HG02852 (cell line): ENCODE measurements at regions not wholly inside any gene's neighbourhood (a gene's known extent, or its start where the extent isn't known, plus 50 kb on each side); places are given as distances from the start of the nearest gene placed in this dataset.
"Not testable (repeated sequence)": the region's sequence is repeated elsewhere in the genome, so short reads cannot be mapped to it uniquely, and the experiment has no call there.

Source experiments
- ATAC-seq: cut with Tn5 transposase; IDR thresholded peaks from one replicate; pipeline ENCODE4 v1.9.1; 2021; ENCODE audit warnings: mild to moderate bottlenecking, moderate library complexity; ENCODE audit not compliant: unreplicated experiment

DNA sequence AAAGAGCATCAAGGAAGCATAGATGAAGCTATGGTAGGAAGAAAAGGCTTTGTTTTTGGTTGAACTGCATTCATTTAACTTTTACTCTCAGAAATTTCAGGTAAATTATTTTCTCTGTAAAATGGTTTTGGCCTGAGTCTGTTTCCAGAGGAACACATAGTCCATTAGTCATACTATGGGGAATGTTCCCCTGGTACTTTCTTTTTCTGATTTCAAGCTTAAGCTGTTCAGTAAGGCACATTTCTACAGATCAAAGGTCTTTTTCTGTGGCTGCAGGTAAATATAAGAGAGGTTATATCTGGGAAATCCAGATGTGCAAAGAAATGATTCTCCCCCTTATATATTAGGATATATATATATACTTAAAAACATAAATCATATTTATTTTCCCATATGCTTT lies 1744.4 kb upstream of the ADGRL3 start:
- ATAC-seq = no peak

DNA sequence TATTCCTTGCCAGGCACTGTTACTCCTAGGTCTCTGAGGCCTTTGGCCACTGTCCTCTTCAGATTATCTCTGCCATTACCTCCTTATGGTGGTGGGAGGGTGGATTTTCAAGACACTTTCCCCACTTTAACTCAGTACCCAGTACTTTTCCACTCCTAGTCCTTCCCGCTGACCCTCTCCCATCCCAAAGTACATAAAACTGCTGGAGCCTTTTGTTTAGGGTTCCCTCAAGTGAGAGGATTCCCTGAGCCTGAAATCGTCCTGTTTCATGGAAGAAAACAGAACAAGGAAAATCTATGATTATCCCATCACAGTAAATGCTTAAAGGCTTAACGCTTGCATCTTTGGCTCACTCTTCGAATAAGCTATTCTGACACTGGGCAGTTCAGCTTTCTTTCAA lies 1742.5 kb upstream of the ADGRL3 start:
- no peak for ATAC-seq

DNA sequence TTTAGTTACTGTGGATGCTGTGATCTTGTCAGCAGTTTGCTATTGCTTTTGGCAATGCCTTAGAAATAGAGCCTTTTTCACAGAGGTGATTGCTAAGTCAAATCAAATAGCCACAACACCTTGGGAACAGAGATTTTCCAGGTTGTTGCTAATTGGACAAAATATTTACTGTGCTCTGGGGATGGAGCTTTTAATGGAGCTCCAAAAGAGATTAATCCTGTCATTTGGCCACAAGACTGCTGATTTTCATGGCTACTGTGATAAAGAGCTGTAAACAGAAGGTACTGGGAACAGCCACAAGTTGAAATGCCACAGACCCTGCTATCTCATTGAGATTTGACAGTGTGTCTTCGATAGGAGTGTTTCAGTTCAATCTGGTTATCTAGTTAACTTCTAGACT lies 1715.2 kb upstream of the ADGRL3 start:
- ATAC-seq = no peak

DNA sequence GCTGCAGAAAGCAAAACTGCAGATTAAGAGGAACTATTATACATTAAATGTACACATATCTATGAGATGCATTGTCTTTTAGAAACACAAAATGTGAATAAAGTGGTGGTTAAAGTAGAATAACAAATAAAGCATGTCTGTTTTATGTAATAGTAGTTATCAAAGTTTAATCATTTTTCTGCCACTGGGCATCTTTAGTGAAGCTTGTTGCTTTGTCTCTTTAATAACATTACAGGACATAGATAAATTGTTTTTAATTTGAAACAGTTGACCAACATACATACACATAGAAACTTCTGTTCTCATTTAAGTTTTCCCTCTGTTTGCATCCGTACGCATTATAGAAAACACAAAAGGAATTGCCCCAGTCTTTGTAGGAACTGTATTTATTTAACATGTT lies 1700.0 kb upstream of the ADGRL3 start:
- no peak for ATAC-seq

DNA sequence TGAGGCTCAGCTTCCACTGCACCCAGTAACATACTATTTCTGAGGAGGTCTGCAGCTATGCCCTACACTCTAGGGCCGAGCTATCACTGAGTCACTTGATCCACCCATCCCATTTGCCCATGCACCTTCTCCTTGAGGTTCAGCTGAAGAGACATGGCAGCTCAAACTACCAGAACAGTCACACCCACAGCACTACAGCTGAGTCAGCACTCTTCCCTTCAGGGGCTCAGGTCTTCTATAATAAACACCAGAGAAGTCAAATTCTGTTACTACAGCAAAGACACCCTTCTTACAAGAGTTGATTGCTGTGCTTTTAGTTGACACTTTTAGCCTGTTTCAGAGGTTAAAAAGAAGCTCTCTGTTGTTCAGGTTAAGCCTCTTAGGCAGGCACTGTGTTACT lies 1696.4 kb upstream of the ADGRL3 start:
- no peak for ATAC-seq

DNA sequence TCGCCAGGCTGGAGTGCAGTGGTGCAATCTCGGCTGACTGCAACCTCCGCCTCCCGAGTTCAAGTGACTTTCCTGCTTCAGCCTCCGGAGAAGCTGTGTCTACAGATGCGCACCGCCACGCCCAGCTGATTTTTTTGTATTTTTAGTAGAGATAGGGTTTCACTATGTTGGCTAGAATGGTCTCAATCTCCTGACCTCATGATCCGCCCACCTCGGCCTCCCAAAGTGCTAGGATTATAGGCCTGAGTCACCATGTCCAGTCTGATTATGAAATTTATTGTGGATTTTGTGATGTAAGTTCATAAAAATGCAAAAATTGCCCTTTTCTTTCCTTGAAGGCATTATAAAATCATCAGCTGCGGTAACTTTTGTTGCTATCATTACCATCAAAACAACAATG lies 1688.3 kb upstream of the ADGRL3 start:
- ATAC-seq = not testable (repeated sequence)

DNA sequence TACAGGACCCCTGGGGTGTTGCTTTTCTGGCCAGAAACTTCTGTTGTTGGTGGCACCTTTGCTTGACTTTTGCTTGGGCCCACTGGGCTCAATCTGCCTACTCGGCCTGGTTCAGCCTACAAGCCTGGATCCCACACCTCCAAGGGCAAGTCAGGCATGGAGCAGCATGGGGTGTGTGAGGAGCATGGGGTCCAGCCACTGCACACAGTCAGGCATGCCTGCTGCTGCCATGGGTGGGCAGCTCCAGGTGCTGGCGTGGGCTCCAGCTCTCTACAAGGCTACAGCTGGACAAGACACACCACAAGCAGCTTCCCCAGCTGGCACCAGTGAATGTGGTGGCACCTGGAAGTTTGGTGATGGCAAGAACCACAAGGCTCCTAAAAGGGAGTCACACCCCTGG lies 1683.1 kb upstream of the ADGRL3 start:
- ATAC-seq = no peak

DNA sequence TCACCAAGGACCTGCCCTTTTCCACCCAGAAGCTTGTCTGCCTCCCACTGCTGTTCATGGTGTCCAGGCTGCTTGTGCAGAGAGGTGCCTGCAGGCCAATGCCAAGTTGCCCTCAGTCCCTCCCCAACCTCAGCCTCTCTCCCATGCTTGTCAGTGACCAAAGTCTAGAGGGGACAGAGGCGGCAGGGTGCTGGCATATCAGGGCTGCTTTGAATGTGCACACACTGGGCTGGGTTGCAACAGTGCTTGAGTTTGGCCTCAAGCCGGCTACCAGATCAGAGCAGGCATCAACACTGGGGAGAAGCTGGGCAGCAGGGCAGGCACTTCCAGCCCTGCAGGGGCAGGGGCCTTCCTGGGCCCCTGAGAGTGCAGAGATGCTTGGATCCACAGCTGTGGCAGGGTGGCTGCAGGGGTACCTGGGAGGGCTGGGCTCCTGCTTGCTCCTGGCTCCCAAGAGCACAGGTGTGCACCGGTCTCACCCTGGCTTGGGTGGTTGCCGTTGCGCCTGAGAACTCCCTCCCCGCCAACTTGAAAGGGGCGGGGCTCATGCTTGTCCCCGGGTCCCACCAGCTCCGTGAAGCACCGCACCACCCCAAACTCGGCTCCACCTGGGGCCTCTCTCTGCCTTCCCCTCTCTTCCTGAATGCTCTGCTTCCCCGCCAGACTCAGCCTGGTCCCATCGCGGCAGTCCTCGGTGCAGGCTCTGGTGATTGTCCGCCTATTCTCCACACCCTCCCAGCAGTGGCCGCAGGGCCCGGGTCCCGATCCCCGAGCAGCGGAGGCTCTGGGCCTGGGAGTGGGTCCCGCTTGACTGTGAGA lies 1681.9 kb upstream of the ADGRL3 start:
- ATAC-seq = no peak

DNA sequence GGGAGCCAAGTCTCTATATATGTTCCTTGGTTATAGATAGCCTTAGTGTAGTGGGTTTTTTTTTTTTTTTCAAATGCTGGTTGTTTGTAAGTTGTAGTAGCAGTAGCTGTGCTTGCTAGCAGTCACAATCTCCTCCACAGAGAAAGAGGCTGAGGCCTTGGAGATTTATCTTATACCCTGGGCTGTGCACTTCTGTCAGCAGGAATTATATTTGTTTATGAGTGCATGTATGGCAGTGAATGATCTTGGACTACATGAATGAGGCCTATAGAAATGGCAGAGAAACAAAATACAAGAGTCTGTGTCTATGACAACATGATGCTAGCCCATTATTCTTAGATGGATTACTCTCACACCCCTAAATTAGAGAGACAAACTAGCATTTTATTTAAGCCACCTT lies 1674.2 kb upstream of the ADGRL3 start:
- no peak for ATAC-seq

DNA sequence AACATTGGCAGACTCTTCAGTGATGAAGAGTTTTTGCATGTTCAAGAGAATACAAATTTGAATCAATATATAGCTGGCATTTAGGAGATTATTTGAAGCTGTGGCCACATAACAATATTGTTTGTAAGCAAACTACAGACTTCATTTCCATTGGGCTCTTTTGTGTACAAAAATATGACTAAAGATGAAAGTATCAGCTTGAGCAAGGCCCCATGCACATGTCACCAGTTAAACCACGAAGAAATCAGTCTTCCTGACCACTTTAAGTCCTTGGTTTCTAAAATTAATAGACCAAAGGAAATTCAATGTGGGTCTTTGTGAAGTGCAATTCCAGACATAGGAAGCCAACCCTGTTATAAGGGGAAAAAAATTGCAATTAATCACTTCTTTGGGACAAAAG lies 1664.6 kb upstream of the ADGRL3 start:
- ATAC-seq = no peak

DNA sequence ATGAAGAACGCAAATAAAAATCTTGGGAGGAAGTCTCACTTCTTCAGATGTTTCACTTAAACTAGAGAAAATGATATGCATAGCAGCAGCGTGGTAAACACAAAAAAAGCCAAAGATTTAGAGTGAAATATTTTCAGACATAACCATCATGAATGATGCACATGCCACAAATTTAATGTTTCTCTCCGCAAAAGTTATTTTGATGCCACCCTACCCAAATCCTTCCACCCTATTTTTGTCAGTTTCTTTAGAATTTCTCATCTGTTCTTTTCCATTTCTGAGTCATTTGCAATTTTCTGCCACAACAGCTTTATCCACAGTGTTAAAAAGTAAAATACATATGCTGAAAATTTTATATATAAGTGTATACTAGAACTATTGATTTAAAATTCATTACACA lies 1663.7 kb upstream of the ADGRL3 start:
- ATAC-seq = no peak

DNA sequence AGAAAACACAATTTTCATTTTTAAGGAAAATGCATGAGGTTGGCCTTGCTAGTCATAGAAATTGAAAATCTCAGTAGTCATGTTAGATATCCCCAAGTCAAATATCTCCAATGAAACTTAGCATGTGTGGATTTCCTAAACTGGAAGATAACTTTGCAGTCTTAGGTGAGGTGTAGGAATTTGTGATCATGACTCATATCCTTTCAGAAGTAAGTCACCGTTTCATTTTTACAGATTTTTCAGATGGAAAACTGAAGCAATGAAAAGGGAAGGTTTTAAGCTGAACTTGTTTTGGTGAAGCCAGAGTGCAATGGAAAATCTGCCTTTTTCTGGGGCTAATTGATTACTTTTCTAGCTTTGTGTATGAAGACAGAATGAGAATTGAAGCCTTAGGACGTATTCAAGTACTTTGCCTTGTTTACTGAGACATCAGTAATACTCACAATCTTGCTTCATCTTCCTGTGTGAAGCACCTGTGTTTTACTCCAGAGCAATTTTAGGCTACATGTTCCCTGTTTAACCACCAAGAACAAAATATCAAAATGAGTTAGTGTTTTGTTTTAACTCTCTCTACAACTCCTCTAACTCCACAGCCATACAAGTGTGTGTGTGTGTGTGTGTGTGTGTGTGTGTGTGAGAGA lies 1662.8 kb upstream of the ADGRL3 start:
- no peak for ATAC-seq

DNA sequence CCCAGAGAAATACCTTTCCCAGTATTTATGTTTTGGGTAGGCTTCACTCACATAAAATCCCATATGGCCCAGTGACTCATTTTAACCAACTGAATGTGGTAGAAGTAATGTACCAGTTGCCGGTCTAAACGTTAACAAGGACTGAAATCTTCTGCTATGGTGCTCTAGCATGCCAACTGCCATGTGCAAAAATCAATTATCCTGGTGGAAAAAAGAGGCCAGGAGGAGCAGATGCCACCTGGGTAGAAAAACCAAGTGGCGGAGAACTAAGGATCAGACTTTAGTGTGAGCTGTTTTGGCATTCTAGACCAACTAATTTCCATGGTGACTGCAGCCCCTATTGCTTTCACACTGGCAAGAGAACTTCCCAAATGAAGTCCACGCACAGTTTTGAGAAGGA lies 1660.7 kb upstream of the ADGRL3 start:
- no peak for ATAC-seq

DNA sequence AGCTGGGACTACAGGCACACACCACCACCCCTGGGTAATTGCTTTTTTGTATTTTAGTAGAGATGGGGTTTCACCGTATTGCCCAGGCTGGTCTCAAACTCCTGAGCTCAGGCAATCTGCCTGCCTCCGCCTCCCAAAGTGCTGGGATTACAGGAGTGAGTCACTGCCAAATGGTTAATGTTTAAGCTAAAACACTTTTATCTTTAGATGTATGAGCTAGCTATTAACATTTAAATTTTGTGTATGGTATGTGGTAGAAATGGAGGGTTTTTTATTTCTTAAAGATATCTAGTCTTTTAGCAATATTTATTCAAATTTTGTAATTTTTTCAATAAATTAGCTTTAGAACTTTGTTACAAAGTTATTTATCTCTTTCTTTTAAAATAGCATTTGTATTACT lies 1659.8 kb upstream of the ADGRL3 start:
- ATAC-seq = no peak

DNA sequence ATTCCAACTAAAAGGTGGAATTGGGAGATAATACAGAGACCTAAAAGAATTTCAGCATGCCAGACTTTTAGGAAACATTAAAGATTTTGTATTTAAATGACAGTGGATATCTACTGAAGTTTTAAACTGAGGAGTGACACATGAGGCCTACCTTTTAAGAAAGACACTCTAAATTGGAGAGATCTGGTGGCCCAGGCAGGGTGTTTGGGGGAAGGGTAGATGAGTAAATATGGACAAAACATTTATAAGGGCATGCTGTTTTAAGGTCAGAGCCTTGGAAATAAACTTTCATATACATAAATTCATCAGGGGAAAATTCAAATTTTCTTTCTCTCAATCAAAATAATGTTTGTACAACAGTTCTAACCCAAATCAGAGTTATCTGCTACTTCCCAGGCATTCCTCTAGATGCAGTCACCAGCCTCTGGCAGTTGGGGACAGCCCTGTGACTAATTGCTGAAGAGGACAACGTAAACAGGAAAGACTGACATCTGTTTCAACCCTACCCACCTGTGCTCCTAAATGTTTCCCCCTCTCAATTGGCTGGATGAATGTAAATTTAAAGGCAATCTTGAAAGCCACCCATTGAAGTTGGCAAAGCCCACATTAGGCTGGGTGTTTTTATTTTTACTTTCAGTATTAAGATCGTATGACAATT lies 1646.9 kb upstream of the ADGRL3 start:
- peak; percentile 91 for ATAC-seq

DNA sequence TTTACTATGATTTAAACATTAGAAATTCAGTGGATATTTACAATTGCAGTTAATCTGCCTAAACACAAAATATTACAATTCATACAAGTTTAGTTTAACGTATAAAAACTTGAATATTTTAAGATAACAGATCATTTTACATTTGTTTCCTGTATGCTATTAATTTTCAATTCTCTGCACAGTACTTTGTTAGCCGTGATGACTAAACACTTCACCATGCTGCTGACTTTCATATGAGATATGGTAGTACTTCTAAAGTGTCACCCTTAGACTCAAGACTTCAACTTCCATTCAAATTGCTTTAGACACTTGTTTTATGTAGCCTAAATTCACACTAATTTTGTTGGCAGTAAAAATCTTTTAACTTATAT lies 1646.4 kb upstream of the ADGRL3 start:
- peak; percentile 65 for ATAC-seq

DNA sequence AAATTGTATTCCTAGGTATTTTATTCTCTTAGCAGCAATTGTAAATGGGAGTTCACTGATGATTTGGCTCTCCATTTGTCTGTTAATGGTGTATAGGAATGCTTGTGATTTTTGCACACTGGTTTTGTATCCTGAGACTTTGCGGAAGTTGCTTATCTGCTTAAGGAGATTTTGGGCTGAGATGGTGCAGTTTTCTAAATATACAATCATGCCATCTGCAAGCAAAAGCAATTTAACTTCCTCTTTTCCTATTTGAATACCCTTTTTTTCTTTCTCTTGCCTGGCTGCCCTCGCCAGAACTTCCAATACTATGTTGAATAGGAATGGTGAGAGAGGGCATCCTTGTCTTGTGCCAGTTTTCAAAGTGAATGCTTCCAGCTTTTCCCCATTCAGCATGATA lies 1643.9 kb upstream of the ADGRL3 start:
- not testable (repeated sequence) for ATAC-seq

DNA sequence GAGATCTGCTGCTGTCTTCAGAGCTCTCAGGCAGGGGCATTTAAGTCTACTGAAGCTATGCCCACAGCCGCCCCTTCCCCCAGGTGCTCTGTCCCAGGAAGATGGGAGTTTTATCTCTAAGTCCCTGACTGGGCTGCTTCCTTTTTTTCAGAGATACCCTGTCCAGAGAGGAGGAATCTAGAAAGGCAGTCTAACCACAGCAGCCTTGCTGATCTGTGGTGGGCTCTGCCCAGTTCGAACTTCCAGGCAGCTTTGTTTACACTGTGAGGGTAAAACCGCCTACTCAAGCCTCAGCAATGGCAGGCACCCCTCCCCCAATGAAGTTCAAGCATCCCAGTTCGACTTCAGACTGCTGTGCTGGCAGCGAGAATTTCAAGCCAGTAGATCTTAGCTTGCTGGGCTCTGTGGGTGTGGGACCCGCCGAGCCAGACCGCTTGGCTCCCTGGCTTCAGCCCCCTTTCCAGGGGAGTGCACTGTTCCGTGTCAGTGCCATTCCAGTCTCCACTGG lies 1639.9 kb upstream of the ADGRL3 start:
- not testable (repeated sequence) for ATAC-seq

DNA sequence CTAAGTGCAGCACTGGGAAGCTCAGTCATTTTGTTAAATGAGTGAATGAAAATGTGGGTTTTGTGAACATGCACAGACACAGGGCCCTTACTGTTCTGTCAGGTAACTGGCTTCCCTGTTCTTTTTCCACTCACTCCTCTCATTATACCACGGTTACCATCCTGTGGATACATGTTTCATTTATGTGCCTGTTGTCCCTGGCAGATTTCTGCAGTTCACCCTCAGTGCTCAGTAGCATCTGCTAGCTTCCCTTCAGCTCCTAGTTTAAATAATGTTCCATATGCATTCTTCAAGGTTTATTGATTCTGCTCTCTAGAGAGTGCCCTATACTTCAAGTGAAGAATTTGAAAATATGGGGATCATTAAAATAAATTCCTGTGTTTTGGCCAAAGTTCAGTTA lies 1634.3 kb upstream of the ADGRL3 start:
- no peak for ATAC-seq

DNA sequence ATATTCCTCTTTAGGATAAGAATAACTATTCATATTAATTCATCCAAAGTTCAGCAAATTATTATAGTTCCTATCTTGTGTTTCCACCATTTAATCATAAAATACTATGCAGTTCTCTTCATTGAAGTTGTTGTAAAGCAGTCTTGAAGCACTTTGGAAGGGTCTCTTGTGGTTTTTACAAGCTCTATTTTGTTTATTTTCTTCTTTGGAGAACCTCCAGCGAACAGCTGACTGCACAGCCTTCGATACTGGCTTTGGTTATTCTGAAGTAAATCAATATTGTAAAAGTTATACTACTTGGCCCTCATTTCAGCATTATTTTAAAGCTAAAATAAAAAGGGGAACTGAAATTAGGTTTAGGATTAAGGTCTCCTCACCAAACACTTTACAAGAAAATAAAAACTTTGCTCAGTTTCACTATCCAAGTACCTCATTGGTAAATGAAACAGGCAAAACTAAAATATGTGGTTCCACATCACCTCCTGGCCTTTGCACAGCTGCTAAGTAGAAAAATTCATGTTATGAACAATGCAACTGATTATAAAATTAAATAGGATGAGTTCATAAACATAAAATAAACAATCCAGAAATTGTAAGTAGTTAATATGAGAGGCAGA lies 1629.2 kb upstream of the ADGRL3 start:
- ATAC-seq = peak; percentile 95

DNA sequence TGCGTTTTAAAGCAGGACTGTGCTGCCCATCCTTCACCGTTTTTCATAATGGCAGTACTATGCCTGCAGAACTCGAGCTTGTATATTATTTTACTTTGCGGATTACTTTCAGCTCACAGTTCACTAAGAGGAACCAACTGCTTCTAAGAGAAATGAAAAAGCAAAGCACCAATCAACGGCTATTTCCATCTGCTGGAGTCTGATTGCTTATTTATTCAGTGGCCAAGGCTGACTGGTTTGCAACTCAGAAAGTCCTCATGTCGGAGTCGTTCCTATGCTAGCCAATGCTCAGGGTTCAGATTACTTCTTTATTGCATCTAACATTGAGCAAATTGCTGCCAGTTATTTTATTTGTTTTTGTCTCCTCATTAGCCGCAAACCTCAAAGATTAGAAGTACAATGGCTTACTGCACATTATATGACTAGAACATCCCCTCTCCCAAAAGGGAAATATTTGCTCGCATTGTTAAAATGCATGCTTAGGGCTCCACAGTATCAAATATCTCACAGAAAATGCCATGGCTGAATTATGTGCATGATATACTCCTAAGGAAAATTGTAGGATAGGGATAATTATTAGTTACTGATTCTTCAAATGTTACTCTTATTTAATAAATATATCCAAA lies 1628.2 kb upstream of the ADGRL3 start:
- no peak for ATAC-seq
